ENCODE measurements at regions not wholly inside any gene's neighbourhood (a gene's known extent, or its start where the extent isn't known, plus 50 kb on each side); places are given as distances from the start of the nearest gene placed in this dataset.

GRCh38 chr5:145591578-145591977, 243.6 kb downstream of the PRELID2 start (continued):
- TF ChIP-seq, protein P1, sequence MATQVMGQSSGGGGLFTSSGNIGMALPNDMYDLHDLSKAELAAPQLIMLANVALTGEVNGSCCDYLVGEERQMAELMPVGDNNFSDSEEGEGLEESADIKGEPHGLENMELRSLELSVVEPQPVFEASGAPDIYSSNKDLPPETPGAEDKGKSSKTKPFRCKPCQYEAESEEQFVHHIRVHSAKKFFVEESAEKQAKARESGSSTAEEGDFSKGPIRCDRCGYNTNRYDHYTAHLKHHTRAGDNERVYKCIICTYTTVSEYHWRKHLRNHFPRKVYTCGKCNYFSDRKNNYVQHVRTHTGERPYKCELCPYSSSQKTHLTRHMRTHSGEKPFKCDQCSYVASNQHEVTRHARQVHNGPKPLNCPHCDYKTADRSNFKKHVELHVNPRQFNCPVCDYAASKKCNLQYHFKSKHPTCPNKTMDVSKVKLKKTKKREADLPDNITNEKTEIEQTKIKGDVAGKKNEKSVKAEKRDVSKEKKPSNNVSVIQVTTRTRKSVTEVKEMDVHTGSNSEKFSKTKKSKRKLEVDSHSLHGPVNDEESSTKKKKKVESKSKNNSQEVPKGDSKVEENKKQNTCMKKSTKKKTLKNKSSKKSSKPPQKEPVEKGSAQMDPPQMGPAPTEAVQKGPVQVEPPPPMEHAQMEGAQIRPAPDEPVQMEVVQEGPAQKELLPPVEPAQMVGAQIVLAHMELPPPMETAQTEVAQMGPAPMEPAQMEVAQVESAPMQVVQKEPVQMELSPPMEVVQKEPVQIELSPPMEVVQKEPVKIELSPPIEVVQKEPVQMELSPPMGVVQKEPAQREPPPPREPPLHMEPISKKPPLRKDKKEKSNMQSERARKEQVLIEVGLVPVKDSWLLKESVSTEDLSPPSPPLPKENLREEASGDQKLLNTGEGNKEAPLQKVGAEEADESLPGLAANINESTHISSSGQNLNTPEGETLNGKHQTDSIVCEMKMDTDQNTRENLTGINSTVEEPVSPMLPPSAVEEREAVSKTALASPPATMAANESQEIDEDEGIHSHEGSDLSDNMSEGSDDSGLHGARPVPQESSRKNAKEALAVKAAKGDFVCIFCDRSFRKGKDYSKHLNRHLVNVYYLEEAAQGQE (IDR thresholded peaks at IDR 0.05; ENCODE audit: unreplicated experiment) = no peak

- Histone ChIP-seq H4K20me1 (replicated peaks; ENCODE audit: insufficient read depth) (no peaks in the 10 kb centered on the region), H3K36me3 (ENCODE audit: insufficient read depth) (no peaks in the 10 kb centered on the region), H3K4me1 (ENCODE audit: insufficient read depth) (no peaks in the 10 kb centered on the region), H3K27ac (ENCODE audit: low read depth) (no peak overlapping the region), H3K79me2 (replicated peaks; ENCODE audit: insufficient read depth) (no peaks in the 10 kb centered on the region), H3K27me3 (ENCODE audit: insufficient read depth) (no peaks in the 10 kb centered on the region), H3F3A (replicated peaks; ENCODE audit: low read depth) (no peaks in the 10 kb centered on the region), H3K4me3 (no peak overlapping the region), H3K9me2 (ENCODE audit: insufficient read depth) (no peaks in the 10 kb centered on the region), H2AFZ (no peak overlapping the region), H3K4me2 (no peak overlapping the region)
- Mint-ChIP-seq H3K27me3 (ENCODE audit: insufficient read depth, low read depth, poor library complexity) (no peaks in the 10 kb centered on the region), H3K4me1 (no peaks in the 10 kb centered on the region), H3K4me3 (no peak overlapping the region), H3K27ac (no peak overlapping the region), H3K36me3 (ENCODE audit: low read depth) (no peaks in the 10 kb centered on the region), H3K9me3 (no peaks in the 10 kb centered on the region)
- ATAC-seq (no peak), DNase-seq (ENCODE audit: low spot score) (no peak)
- no peak for TF ChIP-seq STAT1 (IDR thresholded peaks at IDR 0.05; ENCODE audit: unreplicated experiment)
- TF ChIP-seq EZH2 (IDR thresholded peaks at IDR 0.05; ENCODE audit: low read depth, unreplicated experiment) = no peak
- TF ChIP-seq, protein P1 (IDR thresholded peaks at IDR 0.05; ENCODE audit: unreplicated experiment) = no peak
- no peak for TF ChIP-seq EZH2phosphoT487 (IDR thresholded peaks at IDR 0.05; ENCODE audit: unreplicated experiment)
- TF ChIP-seq NANOG (IDR thresholded peaks at IDR 0.05; ENCODE audit: borderline replicate concordance) = no peak
- TF ChIP-seq, protein P2, sequence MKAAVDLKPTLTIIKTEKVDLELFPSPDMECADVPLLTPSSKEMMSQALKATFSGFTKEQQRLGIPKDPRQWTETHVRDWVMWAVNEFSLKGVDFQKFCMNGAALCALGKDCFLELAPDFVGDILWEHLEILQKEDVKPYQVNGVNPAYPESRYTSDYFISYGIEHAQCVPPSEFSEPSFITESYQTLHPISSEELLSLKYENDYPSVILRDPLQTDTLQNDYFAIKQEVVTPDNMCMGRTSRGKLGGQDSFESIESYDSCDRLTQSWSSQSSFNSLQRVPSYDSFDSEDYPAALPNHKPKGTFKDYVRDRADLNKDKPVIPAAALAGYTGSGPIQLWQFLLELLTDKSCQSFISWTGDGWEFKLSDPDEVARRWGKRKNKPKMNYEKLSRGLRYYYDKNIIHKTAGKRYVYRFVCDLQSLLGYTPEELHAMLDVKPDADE (IDR thresholded peaks at IDR 0.05) = no peak
- TF ChIP-seq ZNF331 (CRISPR knock-in tag; IDR thresholded peaks at IDR 0.05; ENCODE audit: low read depth) = no peak
- TF ChIP-seq POLR2AphosphoS5 (IDR thresholded peaks at IDR 0.05; ENCODE audit: low read depth) = no peak
- TF ChIP-seq CTCF (conservative IDR thresholded peaks at IDR 0.05; ENCODE audit: low read depth in 2 of 2) = no peak
Measured at GRCh38 chr5:145589063-145589462, 246.1 kb downstream of the PRELID2 start.

Data from GM23338 (cell line).